PFSK-1 (cell line): ENCODE measurements at regions not wholly inside any gene's neighbourhood (a gene's known extent, or its start where the extent isn't known, plus 50 kb on each side); places are given as distances from the start of the nearest gene placed in this dataset.

Experiments
- FOXP2 ChIP-seq: optimal IDR thresholded peaks from 2 replicates; pipeline ENCODE3; 2011; ENCODE audit warnings: borderline replicate concordance, control low read depth, inconsistent platforms; ENCODE audit not compliant: insufficient read depth; ENCODE audit errors: extremely low read length, extremely low read depth
- POLR2AphosphoS5 ChIP-seq: IDR thresholded peaks from 2 replicates; pipeline ENCODE4 v1.6.1; 2012; ENCODE audit warnings: low read depth, mild to moderate bottlenecking, control low read depth, low read length, moderate library complexity
- SIN3A ChIP-seq: IDR thresholded peaks from 2 replicates; pipeline ENCODE4 v1.6.1; 2012; ENCODE audit warnings: mild to moderate bottlenecking, low read length, moderate library complexity, borderline replicate concordance; ENCODE audit not compliant: insufficient read depth
- TAF1 ChIP-seq: IDR thresholded peaks from 2 replicates; pipeline ENCODE4 v1.6.1; 2012; ENCODE audit warnings: low read length, control low read depth, borderline replicate concordance; ENCODE audit not compliant: insufficient read depth
- TF ChIP-seq, protein P1 (sequence below), 2 experiments: IDR thresholded peaks; 2 replicates each; pipeline versions ENCODE4 v1.6.1 to v1.8.0; 2011 to 2012; ENCODE audit warnings: low read depth in 2 of 2, low read length in 2 of 2, control low read depth in 1 of 2, inconsistent platforms in 1 of 2, mild to moderate bottlenecking in 1 of 2, moderate library complexity in 1 of 2; ENCODE audit not compliant: insufficient read depth in 1 of 2

DNA sequence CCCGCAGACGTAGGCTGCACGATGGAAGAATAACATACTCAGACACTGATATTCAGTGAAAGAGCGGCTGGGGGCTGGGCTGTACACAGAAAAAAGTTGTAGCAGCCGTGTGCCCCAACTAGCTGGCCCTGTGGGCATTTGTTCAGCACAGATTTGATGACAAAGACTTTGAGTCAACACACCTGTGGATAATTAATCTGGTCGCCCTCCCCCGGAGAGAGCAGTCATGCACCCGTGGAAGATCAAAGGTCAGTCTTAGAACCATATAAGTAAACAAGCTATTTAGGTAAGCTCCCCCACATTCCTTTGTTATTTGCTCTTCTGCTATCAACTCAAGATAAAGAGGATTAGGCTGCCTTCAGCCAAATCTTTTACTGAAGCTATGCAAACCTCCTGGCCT is 148.4 kb upstream of the HMCN1 start:
- TF ChIP-seq TAF1 (no peak), SIN3A (no peak), FOXP2 (no peak), POLR2AphosphoS5 (no peak)
- TF ChIP-seq, protein P1, sequence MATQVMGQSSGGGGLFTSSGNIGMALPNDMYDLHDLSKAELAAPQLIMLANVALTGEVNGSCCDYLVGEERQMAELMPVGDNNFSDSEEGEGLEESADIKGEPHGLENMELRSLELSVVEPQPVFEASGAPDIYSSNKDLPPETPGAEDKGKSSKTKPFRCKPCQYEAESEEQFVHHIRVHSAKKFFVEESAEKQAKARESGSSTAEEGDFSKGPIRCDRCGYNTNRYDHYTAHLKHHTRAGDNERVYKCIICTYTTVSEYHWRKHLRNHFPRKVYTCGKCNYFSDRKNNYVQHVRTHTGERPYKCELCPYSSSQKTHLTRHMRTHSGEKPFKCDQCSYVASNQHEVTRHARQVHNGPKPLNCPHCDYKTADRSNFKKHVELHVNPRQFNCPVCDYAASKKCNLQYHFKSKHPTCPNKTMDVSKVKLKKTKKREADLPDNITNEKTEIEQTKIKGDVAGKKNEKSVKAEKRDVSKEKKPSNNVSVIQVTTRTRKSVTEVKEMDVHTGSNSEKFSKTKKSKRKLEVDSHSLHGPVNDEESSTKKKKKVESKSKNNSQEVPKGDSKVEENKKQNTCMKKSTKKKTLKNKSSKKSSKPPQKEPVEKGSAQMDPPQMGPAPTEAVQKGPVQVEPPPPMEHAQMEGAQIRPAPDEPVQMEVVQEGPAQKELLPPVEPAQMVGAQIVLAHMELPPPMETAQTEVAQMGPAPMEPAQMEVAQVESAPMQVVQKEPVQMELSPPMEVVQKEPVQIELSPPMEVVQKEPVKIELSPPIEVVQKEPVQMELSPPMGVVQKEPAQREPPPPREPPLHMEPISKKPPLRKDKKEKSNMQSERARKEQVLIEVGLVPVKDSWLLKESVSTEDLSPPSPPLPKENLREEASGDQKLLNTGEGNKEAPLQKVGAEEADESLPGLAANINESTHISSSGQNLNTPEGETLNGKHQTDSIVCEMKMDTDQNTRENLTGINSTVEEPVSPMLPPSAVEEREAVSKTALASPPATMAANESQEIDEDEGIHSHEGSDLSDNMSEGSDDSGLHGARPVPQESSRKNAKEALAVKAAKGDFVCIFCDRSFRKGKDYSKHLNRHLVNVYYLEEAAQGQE (IDR thresholded peaks at IDR 0.05; ENCODE audit: insufficient read depth in 1 of 2, low read depth in 2 of 2, low read length in 2 of 2) = no peak

DNA sequence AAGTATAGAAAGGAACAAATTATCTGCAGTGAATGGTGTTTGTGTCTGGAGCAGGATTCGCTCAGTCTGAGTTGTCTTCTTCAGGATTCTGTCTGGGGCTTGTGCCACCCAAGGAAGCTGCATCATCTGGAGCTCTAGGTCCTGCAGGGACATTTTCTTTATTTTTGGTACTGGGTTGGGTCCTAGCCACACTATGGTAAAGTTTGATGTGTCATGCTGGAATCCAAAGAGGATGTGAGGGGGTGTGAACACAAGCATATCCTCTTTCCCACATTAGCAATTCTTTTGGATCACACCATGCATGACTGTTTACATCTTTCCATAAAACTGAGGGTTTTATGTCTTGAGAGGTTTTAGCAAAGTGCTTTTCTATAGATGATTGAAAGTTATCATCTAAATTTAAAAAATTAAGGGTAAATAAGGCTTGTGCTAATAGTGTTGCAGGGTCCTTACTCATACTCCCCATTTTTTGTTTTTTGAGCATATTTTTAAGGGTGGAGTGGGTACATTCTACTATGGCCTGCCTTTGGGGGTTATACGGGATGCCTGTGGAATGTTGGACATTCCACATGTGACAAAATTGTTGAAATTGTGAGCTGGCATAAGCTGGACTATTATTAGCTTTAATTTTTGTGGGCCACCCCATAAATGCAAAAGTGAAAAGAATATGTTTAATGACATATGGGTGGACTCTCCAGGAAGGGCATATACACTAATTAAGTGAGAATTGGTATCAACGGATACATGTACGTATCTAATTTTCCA is 152.0 kb upstream of the HMCN1 start:
- TF ChIP-seq FOXP2 (no peak), TAF1 (no peak), SIN3A (no peak), POLR2AphosphoS5 (no peak)
- TF ChIP-seq, protein P1 (IDR thresholded peaks at IDR 0.05; ENCODE audit: insufficient read depth in 1 of 2, low read depth in 2 of 2, low read length in 2 of 2) = no peak

DNA sequence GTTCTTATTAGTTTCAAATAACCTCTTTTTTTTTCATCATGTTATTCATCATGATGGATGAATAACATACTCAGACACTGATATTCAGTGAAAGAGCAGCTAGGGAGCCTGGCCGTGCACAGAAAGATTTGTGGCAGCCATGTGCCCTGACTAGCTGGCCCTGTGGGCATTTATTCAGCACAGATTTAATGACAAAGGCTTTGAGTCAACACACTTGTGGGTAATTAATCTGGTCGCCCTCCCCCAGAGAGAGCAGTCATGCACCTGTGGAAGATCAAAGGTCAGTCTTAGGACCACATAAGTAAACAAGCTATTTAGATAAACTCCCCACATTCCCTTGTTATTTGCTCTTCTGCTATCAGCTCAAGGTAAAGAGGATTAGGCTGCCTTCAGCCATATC is 153.2 kb upstream of the HMCN1 start:
- no peak for TF ChIP-seq POLR2AphosphoS5
- TF ChIP-seq, protein P1 (IDR thresholded peaks at IDR 0.05; ENCODE audit: insufficient read depth in 1 of 2, low read depth in 2 of 2, low read length in 2 of 2) = no peak
- TF ChIP-seq SIN3A = no peak
- TF ChIP-seq FOXP2 = no peak
- TF ChIP-seq TAF1 = no peak

DNA sequence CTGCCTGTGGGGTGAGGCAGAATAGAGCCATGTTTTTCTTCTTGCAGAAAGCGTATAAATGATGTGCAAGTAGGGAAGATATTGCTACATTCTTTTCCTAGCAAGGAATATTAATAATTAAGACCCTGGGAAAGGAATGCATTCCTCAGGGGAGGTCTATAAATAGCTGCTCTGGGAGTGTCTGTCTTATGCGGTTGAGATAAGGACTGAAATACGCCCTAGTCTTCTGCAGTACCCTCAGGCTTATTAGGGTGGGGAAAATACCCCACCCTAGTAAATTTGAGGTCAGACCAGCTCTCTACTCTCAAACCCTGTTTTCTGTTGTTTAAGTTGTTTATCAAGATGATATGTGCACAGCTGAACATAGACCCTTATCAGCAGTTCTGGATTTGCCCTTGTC is 155.9 kb upstream of the HMCN1 start:
- TF ChIP-seq POLR2AphosphoS5 (no peak), FOXP2 (no peak), TAF1 (no peak), SIN3A (no peak)
- TF ChIP-seq, protein P1 (IDR thresholded peaks at IDR 0.05; ENCODE audit: insufficient read depth in 1 of 2, low read depth in 2 of 2, low read length in 2 of 2) = no peak
